DND-41 (cell line): ENCODE measurements at regions not wholly inside any gene's neighbourhood (a gene's known extent, or its start where the extent isn't known, plus 50 kb on each side); places are given as distances from the start of the nearest gene placed in this dataset.

Experiments used
- ATAC-seq: fragments of 200-7000 bp; cut with Tn5 transposase; 3 replicates; pipeline ENCODE4 v1.9.1; 2021; ENCODE audit warnings: low read depth; ENCODE audit not compliant: insufficient read depth
- DNase-seq: peaks from one replicate; pipeline ENCODE4 v3.0.0-alpha.2; 2020
- H2AFZ ChIP-seq: 2 replicates; pipeline ENCODE4 v1.6.0; 2012; ENCODE audit warnings: low read depth, low read length
- H3K27ac ChIP-seq: 2 replicates; pipeline ENCODE4 v1.5.1; 2012; ENCODE audit warnings: low read length, inconsistent platforms
- H3K27me3 ChIP-seq: fragments of 200-600 bp; sonication (generic); 2 replicates; pipeline ENCODE4 v1.6.0; 2012; ENCODE audit warnings: low read length, mild to moderate bottlenecking, inconsistent platforms; ENCODE audit not compliant: insufficient read depth, poor library complexity
- H3K36me3 ChIP-seq: 2 replicates; pipeline ENCODE4 v1.5.1; 2012; ENCODE audit warnings: low read length, inconsistent platforms; ENCODE audit not compliant: insufficient read depth
- H3K4me1 ChIP-seq: 2 replicates; pipeline ENCODE4 v1.5.1; 2012; ENCODE audit warnings: mild to moderate bottlenecking, low read length; ENCODE audit not compliant: insufficient read depth
- H3K4me2 ChIP-seq: 2 replicates; pipeline ENCODE4 v1.6.0; 2012; ENCODE audit warnings: mild to moderate bottlenecking, moderate library complexity, low read length, inconsistent platforms; ENCODE audit not compliant: insufficient read depth
- H3K4me3 ChIP-seq, 2 experiments: fragments of 200-600 bp in 1 of 2; shearing (Covaris generic) in 1 of 2; 2 replicates each; pipeline ENCODE4 v1.5.1; 2012 to 2016; ENCODE audit warnings: inconsistent platforms in 2 of 2, low read length in 2 of 2, mild to moderate bottlenecking in 2 of 2, low read depth in 1 of 2, moderate library complexity in 1 of 2
- H3K79me2 ChIP-seq: 2 replicates; pipeline ENCODE4 v1.6.0; 2012; ENCODE audit warnings: low read length, inconsistent platforms; ENCODE audit not compliant: insufficient read depth
- H3K9ac ChIP-seq: 2 replicates; pipeline ENCODE4 v1.6.0; 2012; ENCODE audit warnings: low read depth, mild to moderate bottlenecking, inconsistent platforms, low read length, moderate library complexity
- H3K9me3 ChIP-seq: 2 replicates; pipeline ENCODE4 v1.5.1; 2012; ENCODE audit warnings: low read length, moderate library complexity, mild to moderate bottlenecking, inconsistent platforms; ENCODE audit not compliant: insufficient read depth, severe bottlenecking
- H4K20me1 ChIP-seq: 2 replicates; pipeline ENCODE4 v1.6.0; 2012; ENCODE audit warnings: low read length; ENCODE audit not compliant: insufficient read depth
- EZH2 ChIP-seq: IDR thresholded peaks from 3 replicates; pipeline ENCODE4 v1.6.1; 2012; ENCODE audit warnings: borderline replicate concordance, low read depth, mild to moderate bottlenecking, moderate library complexity, low read length, inconsistent platforms; ENCODE audit not compliant: severe bottlenecking
- TF ChIP-seq, protein P1 (sequence below): IDR thresholded peaks from 2 replicates; pipeline ENCODE4 v1.5.1; 2012; ENCODE audit warnings: borderline replicate concordance, low read length, moderate library complexity, mild to moderate bottlenecking; ENCODE audit not compliant: poor library complexity, severe bottlenecking; ENCODE audit errors: extremely low read depth

DNA sequence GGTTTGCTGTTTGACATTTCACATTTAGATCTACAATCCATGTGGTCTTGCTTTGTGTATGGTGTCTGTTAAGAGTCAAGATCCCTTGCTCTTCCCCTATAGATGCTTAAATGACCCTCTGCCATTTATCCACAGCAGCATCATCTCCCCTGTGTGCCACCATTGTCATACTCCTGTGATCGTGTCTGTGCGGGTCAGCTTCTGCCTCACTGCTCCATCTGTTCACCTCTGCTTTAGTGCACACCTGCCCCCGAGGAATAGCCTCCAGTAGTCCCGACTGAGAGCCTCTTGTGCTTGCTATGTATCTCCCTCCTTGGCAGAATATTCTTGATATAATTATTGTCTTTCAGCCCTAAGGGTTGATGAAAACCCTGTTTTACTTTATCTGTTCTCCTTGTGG lies 551.2 kb downstream of the CDH26 start:
- TF ChIP-seq EZH2, result no peak
- TF ChIP-seq, protein P1, sequence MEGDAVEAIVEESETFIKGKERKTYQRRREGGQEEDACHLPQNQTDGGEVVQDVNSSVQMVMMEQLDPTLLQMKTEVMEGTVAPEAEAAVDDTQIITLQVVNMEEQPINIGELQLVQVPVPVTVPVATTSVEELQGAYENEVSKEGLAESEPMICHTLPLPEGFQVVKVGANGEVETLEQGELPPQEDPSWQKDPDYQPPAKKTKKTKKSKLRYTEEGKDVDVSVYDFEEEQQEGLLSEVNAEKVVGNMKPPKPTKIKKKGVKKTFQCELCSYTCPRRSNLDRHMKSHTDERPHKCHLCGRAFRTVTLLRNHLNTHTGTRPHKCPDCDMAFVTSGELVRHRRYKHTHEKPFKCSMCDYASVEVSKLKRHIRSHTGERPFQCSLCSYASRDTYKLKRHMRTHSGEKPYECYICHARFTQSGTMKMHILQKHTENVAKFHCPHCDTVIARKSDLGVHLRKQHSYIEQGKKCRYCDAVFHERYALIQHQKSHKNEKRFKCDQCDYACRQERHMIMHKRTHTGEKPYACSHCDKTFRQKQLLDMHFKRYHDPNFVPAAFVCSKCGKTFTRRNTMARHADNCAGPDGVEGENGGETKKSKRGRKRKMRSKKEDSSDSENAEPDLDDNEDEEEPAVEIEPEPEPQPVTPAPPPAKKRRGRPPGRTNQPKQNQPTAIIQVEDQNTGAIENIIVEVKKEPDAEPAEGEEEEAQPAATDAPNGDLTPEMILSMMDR, result no peak
- ATAC-seq (no peak), DNase-seq (no peak)
- H3K9me3 ChIP-seq, result no peaks in the 10 kb centered on the region
- H3K9ac ChIP-seq, result no peak overlapping the region
- no peak overlapping the region for H3K4me2 ChIP-seq
- no peak overlapping the region for H2AFZ ChIP-seq
- no peaks in the 10 kb centered on the region for H4K20me1 ChIP-seq
- H3K27ac ChIP-seq, result no peak overlapping the region
- no peaks in the 10 kb centered on the region for H3K27me3 ChIP-seq
- H3K4me1 ChIP-seq, result no peaks in the 10 kb centered on the region
- H3K36me3 ChIP-seq, result no peaks in the 10 kb centered on the region; the same call in 1 of the 2 replicates
- H3K79me2 ChIP-seq, result no peaks in the 10 kb centered on the region
- no peak overlapping the region for H3K4me3 ChIP-seq

DNA sequence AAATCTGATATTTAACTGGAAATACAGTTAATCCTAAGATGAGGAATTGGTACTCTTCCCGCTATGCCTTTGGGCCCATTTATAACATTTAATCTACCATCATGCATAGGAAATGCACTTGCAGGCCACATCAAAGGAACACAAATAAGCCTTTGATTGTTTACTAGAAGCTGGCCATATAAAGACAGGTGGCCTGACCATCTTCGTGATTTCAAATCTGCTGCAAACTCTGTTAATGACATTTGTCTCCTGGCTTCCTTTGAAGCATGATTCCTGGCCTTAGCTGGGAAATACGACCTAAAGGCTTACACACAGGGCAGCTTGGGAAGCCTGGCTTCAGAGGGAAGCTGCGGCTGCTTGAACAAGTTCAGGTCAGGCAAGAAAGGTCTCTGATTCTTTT lies 552.1 kb downstream of the CDH26 start:
- H3K4me2 ChIP-seq, result no peak overlapping the region
- H3K4me1 ChIP-seq, result no peaks in the 10 kb centered on the region
- no peak overlapping the region for H3K4me3 ChIP-seq
- H2AFZ ChIP-seq, result no peak overlapping the region
- no peaks in the 10 kb centered on the region for H3K9me3 ChIP-seq
- H3K27ac ChIP-seq, result no peak overlapping the region
- no peak for TF ChIP-seq EZH2
- TF ChIP-seq, protein P1, result no peak
- no peak overlapping the region for H3K9ac ChIP-seq
- ATAC-seq (no peak), DNase-seq (no peak)
- H4K20me1 ChIP-seq, result no peaks in the 10 kb centered on the region
- no peaks in the 10 kb centered on the region for H3K27me3 ChIP-seq
- no peaks in the 10 kb centered on the region for H3K79me2 ChIP-seq
- H3K36me3 ChIP-seq, result no peaks in the 10 kb centered on the region; the same call in 1 of the 2 replicates

GRCh38 chr20:60512443-60512842 lies 554.2 kb downstream of the CDH26 start:
- no peak for TF ChIP-seq EZH2
- TF ChIP-seq, protein P1, result no peak
- no peak for ATAC-seq
- no peak overlapping the region for H3K4me3 ChIP-seq
- H3K4me1 ChIP-seq, result no peaks in the 10 kb centered on the region
- no peaks in the 10 kb centered on the region for H3K27me3 ChIP-seq
- no peaks in the 10 kb centered on the region for H3K79me2 ChIP-seq
- H3K9ac ChIP-seq, result no peak overlapping the region
- H3K9me3 ChIP-seq, result no peaks in the 10 kb centered on the region
- H2AFZ ChIP-seq, result no peak overlapping the region
- H3K27ac ChIP-seq, result no peak overlapping the region
- H3K4me2 ChIP-seq, result no peak overlapping the region
- DNase-seq, result no peak
- no peaks in the 10 kb centered on the region; the same call in 1 of the 2 replicates for H3K36me3 ChIP-seq
- no peaks in the 10 kb centered on the region for H4K20me1 ChIP-seq

DNA sequence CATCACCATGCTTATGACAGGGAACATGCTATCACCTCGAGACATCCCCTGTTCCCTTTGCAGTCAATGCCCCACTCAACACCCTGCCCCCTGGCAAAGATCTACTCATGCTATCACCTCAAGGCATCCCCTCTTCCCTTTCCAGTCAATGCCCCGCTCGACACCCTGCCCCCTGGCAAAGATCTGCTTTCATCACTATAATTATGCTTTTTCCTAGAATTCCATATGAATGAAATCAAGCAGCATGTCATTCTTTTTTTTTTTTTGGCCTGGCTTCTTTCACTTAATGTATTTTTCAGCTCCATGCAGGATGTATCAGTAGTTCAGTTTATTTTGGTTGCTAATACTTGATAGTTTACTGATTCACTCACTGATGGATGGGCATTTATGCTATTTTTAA lies 554.9 kb downstream of the CDH26 start:
- Histone ChIP-seq H3K27me3 (no peaks in the 10 kb centered on the region), H3K9ac (no peak overlapping the region), H4K20me1 (no peaks in the 10 kb centered on the region), H3K4me2 (no peak overlapping the region), H2AFZ (no peak overlapping the region), H3K4me3 (no peak overlapping the region), H3K36me3 (no peaks in the 10 kb centered on the region; the same call in 1 of the 2 replicates), H3K27ac (no peak overlapping the region), H3K4me1 (no peaks in the 10 kb centered on the region), H3K79me2 (no peaks in the 10 kb centered on the region), H3K9me3 (no peaks in the 10 kb centered on the region)
- no peak for TF ChIP-seq EZH2
- TF ChIP-seq, protein P1, result no peak
- DNase-seq, result no peak
- ATAC-seq, result no peak
